ENCODE measurements at regions not wholly inside any gene's neighbourhood (a gene's known extent, or its start where the extent isn't known, plus 50 kb on each side); places are given as distances from the start of the nearest gene placed in this dataset.
A peak's percentile ranks its signal among the peaks of the same experiment; 100 is the strongest.
"Not testable (repeated sequence)": the region's sequence is repeated elsewhere in the genome, so short reads cannot be mapped to it uniquely, and the experiment has no call there.

- Histone ChIP-seq H3K9me3 (ENCODE audit: low read length) (no peaks in the 10 kb centered on the region), H3K36me3 (ENCODE audit: low read depth, low read length) (no peaks in the 10 kb centered on the region), H3K27ac (ENCODE audit: low read length) (no peak overlapping the region; the same call in 1 of the 2 replicates), H4K20me1 (ENCODE audit: low read length) (no peaks in the 10 kb centered on the region), H3K4me1 (ENCODE audit: insufficient read depth, low read length) (peaks cover 17% of the 10 kb centered on the region), H2AFZ (ENCODE audit: low read length) (peak overlapping the region; percentile 33), H3K4me3 (ENCODE audit: low read length) (no peak overlapping the region), H3K9ac (ENCODE audit: low read length) (no peak overlapping the region), H3K79me2 (ENCODE audit: low read length) (no peaks in the 10 kb centered on the region), H3K27me3 (ENCODE audit: low read length) (no peaks in the 10 kb centered on the region), H3F3A (ENCODE audit: low read length, unreplicated experiment) (no peaks in the 10 kb centered on the region), H3K4me2 (ENCODE audit: low read length) (peak overlapping the region; percentile 23; the same call in 1 of the 2 replicates), H3K9me2 (replicated peaks; ENCODE audit: low read length) (no peaks in the 10 kb centered on the region)
- ChIA-PET CTCF (no interaction called here), POLR2A (ENCODE audit: unreplicated experiment) (no interaction called here)
- BruUV-seq (replicated peaks) = no TSS peak
- no peak for DNase-seq
- ATAC-seq = no peak
- intact Hi-C loops (cut with micrococcal nuclease) = loop anchor here (10.0 kb wide), 1 partner anchor 49 kb away; no protein-coding TSS in a partner anchor
- TF ChIP-seq EZH2phosphoT487 (IDR thresholded peaks at IDR 0.05; ENCODE audit: borderline replicate concordance, low read length) = no peak
- TF ChIP-seq CTCF (conservative IDR thresholded peaks at IDR 0.05; ENCODE audit: low read depth, low read length) = no peak
- no peak for TF ChIP-seq EZH2 (IDR thresholded peaks at IDR 0.05; ENCODE audit: low read length, unreplicated experiment)
Observed at GRCh38 chr14:26286081-26286912, 311.5 kb downstream of the NOVA1 start.

- POLR2A ChIA-PET (ENCODE audit: unreplicated experiment) = no interaction called here
- H3K9me3 ChIP-seq (ENCODE audit: low read length) = no peaks in the 10 kb centered on the region
- 0 out of 2 replicates have a peak overlapping the region, but pooled peaks have one; percentile 40 for H2AFZ ChIP-seq (ENCODE audit: low read length)
- intact Hi-C loops (cut with micrococcal nuclease) = loop anchor here (10.0 kb wide), 1 partner anchor 52 kb away; no protein-coding TSS in a partner anchor
- no peaks in the 10 kb centered on the region for H3F3A ChIP-seq (ENCODE audit: low read length, unreplicated experiment)
- DNase-seq (no peak), ATAC-seq (no peak)
- H3K27ac ChIP-seq (ENCODE audit: low read length) = no peak overlapping the region; the same call in 1 of the 2 replicates
- H4K20me1 ChIP-seq (ENCODE audit: low read length) = no peaks in the 10 kb centered on the region
- no peaks in the 10 kb centered on the region for H3K9me2 ChIP-seq (replicated peaks; ENCODE audit: low read length)
- peaks cover 20% of the 10 kb centered on the region for H3K4me1 ChIP-seq (ENCODE audit: insufficient read depth, low read length)
- no peak overlapping the region for H3K4me3 ChIP-seq (ENCODE audit: low read length)
- H3K36me3 ChIP-seq (ENCODE audit: low read depth, low read length) = no peaks in the 10 kb centered on the region
- no peak overlapping the region for H3K4me2 ChIP-seq (ENCODE audit: low read length)
- no TSS peak for BruUV-seq (replicated peaks)
- TF ChIP-seq EZH2 (IDR thresholded peaks at IDR 0.05; ENCODE audit: low read length, unreplicated experiment) (no peak), EZH2phosphoT487 (IDR thresholded peaks at IDR 0.05; ENCODE audit: borderline replicate concordance, low read length) (no peak), CTCF (conservative IDR thresholded peaks at IDR 0.05; ENCODE audit: low read depth, low read length) (no peak)
- no peaks in the 10 kb centered on the region for H3K27me3 ChIP-seq (ENCODE audit: low read length)
- no peak overlapping the region for H3K9ac ChIP-seq (ENCODE audit: low read length)
- H3K79me2 ChIP-seq (ENCODE audit: low read length) = no peaks in the 10 kb centered on the region
- CTCF ChIA-PET = no interaction called here
Observed at GRCh38 chr14:26282578-26282977, 315.3 kb downstream of the NOVA1 start.

GRCh38 chr14:26282011-26282410, 315.8 kb downstream of the NOVA1 start:
- H3K4me1 ChIP-seq (ENCODE audit: insufficient read depth, low read length) = peaks cover 20% of the 10 kb centered on the region
- H3K9ac ChIP-seq (ENCODE audit: low read length) = peak overlapping the region; percentile 59
- DNase-seq; H3K9me3 ChIP-seq (ENCODE audit: low read length); CTCF ChIA-PET; ATAC-seq; H4K20me1 ChIP-seq (ENCODE audit: low read length); H3K36me3 ChIP-seq (ENCODE audit: low read depth, low read length); BruUV-seq (replicated peaks); H3K27me3 ChIP-seq (ENCODE audit: low read length); POLR2A ChIA-PET (ENCODE audit: unreplicated experiment); H3F3A ChIP-seq (ENCODE audit: low read length, unreplicated experiment); H3K79me2 ChIP-seq (ENCODE audit: low read length); H3K9me2 ChIP-seq (replicated peaks; ENCODE audit: low read length); H3K4me3 ChIP-seq (ENCODE audit: low read length): not testable (repeated sequence)
- H2AFZ ChIP-seq (ENCODE audit: low read length) = peak overlapping the region; percentile 45; the same call in 1 of the 2 replicates
- intact Hi-C loops (cut with micrococcal nuclease) = loop anchor here (10.0 kb wide), 1 partner anchor 53 kb away; no protein-coding TSS in a partner anchor
- peak overlapping the region; percentile 71 for H3K27ac ChIP-seq (ENCODE audit: low read length)
- 0 out of 2 replicates have a peak overlapping the region, but pooled peaks have one; percentile 22 for H3K4me2 ChIP-seq (ENCODE audit: low read length)
